ENCODE measurements at regions not wholly inside any gene's neighbourhood (a gene's known extent, or its start where the extent isn't known, plus 50 kb on each side); places are given as distances from the start of the nearest gene placed in this dataset.

GRCh38 chrX:39516427-39516841 is 581.3 kb downstream of the BCOR start:
- no peak overlapping the region for H3K4me3 Mint-ChIP-seq
- peaks cover 56% of the 10 kb centered on the region for H3K27me3 Mint-ChIP-seq
- no peaks in the 10 kb centered on the region for H3K36me3 Mint-ChIP-seq (ENCODE audit: low read depth)
- DNase-seq, result no peak
- no peaks in the 10 kb centered on the region for H3K9me3 Mint-ChIP-seq
- H3K27ac Mint-ChIP-seq, result no peak overlapping the region
- H3K4me1 Mint-ChIP-seq (ENCODE audit: low read depth), result no peaks in the 10 kb centered on the region

- Mint-ChIP-seq H3K27ac (no peak overlapping the region), H3K36me3 (ENCODE audit: low read depth) (no peaks in the 10 kb centered on the region), H3K27me3 (peaks cover 55% of the 10 kb centered on the region), H3K4me1 (ENCODE audit: low read depth) (no peaks in the 10 kb centered on the region), H3K4me3 (no peak overlapping the region), H3K9me3 (no peaks in the 10 kb centered on the region)
- DNase-seq, result no peak
Observed at GRCh38 chrX:39518476-39519029, 579.2 kb downstream of the BCOR start.

- H3K27ac Mint-ChIP-seq, result no peak overlapping the region
- peaks cover 5% of the 10 kb centered on the region for H3K9me3 Mint-ChIP-seq
- no peak for DNase-seq
Observed at GRCh38 chrX:39519030-39519488, 578.7 kb downstream of the BCOR start.

GRCh38 chrX:39519566-39520301 is 578.0 kb downstream of the BCOR start:
- Mint-ChIP-seq H3K4me1 (ENCODE audit: low read depth) (no peaks in the 10 kb centered on the region), H3K36me3 (ENCODE audit: low read depth) (no peaks in the 10 kb centered on the region), H3K9me3 (peaks cover 7% of the 10 kb centered on the region), H3K27me3 (peaks cover 47% of the 10 kb centered on the region), H3K27ac (no peak overlapping the region), H3K4me3 (no peak overlapping the region)
- no peak for DNase-seq

More at GRCh38 chrX:39519030-39519488, 578.7 kb downstream of the BCOR start:
- no peak overlapping the region for H3K4me3 Mint-ChIP-seq
- H3K27me3 Mint-ChIP-seq, result peaks cover 52% of the 10 kb centered on the region
- H3K36me3 Mint-ChIP-seq (ENCODE audit: low read depth), result no peaks in the 10 kb centered on the region
- H3K4me1 Mint-ChIP-seq (ENCODE audit: low read depth), result no peaks in the 10 kb centered on the region

GRCh38 chrX:39525758-39526157 is 572.0 kb downstream of the BCOR start:
- Mint-ChIP-seq H3K9me3 (peaks cover 7% of the 10 kb centered on the region), H3K36me3 (ENCODE audit: low read depth) (no peaks in the 10 kb centered on the region), H3K27me3 (peaks cover 28% of the 10 kb centered on the region), H3K4me3 (no peak overlapping the region), H3K27ac (no peak overlapping the region), H3K4me1 (ENCODE audit: low read depth) (no peaks in the 10 kb centered on the region)
- DNase-seq, result no peak

GRCh38 chrX:39527025-39527424 is 570.7 kb downstream of the BCOR start:
- H3K4me1 Mint-ChIP-seq (ENCODE audit: low read depth), result no peaks in the 10 kb centered on the region
- DNase-seq, result no peak
- H3K36me3 Mint-ChIP-seq (ENCODE audit: low read depth), result no peaks in the 10 kb centered on the region
- peaks cover 10% of the 10 kb centered on the region for H3K9me3 Mint-ChIP-seq
- no peak overlapping the region for H3K27ac Mint-ChIP-seq
- no peak overlapping the region for H3K4me3 Mint-ChIP-seq
- H3K27me3 Mint-ChIP-seq, result peaks cover 23% of the 10 kb centered on the region

- Mint-ChIP-seq H3K27me3 (peaks cover 17% of the 10 kb centered on the region), H3K4me3 (no peak overlapping the region), H3K27ac (no peak overlapping the region), H3K36me3 (ENCODE audit: low read depth) (no peaks in the 10 kb centered on the region), H3K9me3 (peaks cover 10% of the 10 kb centered on the region), H3K4me1 (ENCODE audit: low read depth) (peaks cover 4% of the 10 kb centered on the region)
- no peak for DNase-seq
Observed at GRCh38 chrX:39528161-39528916, 569.4 kb downstream of the BCOR start.

GRCh38 chrX:39532761-39533160 is 565.0 kb downstream of the BCOR start:
- Mint-ChIP-seq H3K4me3 (no peak overlapping the region), H3K27ac (no peak overlapping the region), H3K36me3 (ENCODE audit: low read depth) (no peaks in the 10 kb centered on the region)

GRCh38 chrX:39534949-39535348 is 562.8 kb downstream of the BCOR start:
- H3K9me3 Mint-ChIP-seq, result peaks cover 3% of the 10 kb centered on the region
- no peaks in the 10 kb centered on the region for H3K36me3 Mint-ChIP-seq (ENCODE audit: low read depth)
- peaks cover 4% of the 10 kb centered on the region for H3K4me1 Mint-ChIP-seq (ENCODE audit: low read depth)
- no peak overlapping the region for H3K4me3 Mint-ChIP-seq
- DNase-seq, result no peak
- no peak overlapping the region for H3K27ac Mint-ChIP-seq
- peaks cover 52% of the 10 kb centered on the region for H3K27me3 Mint-ChIP-seq

More at GRCh38 chrX:39532761-39533160, 565.0 kb downstream of the BCOR start:
- H3K27me3 Mint-ChIP-seq, result peaks cover 39% of the 10 kb centered on the region
- no peak for DNase-seq
- peaks cover 4% of the 10 kb centered on the region for H3K4me1 Mint-ChIP-seq (ENCODE audit: low read depth)
- peaks cover 3% of the 10 kb centered on the region for H3K9me3 Mint-ChIP-seq

GRCh38 chrX:39536211-39536610 is 561.5 kb downstream of the BCOR start:
- H3K9me3 Mint-ChIP-seq, result peaks cover 3% of the 10 kb centered on the region
- H3K27me3 Mint-ChIP-seq, result peaks cover 61% of the 10 kb centered on the region
- H3K4me1 Mint-ChIP-seq (ENCODE audit: low read depth), result peaks cover 4% of the 10 kb centered on the region
- H3K36me3 Mint-ChIP-seq (ENCODE audit: low read depth), result no peaks in the 10 kb centered on the region
- no peak overlapping the region for H3K27ac Mint-ChIP-seq
- no peak overlapping the region for H3K4me3 Mint-ChIP-seq
- DNase-seq, result no peak

- no peaks in the 10 kb centered on the region for H3K36me3 Mint-ChIP-seq (ENCODE audit: low read depth)
- no peaks in the 10 kb centered on the region for H3K4me1 Mint-ChIP-seq (ENCODE audit: low read depth)
- peaks cover 5% of the 10 kb centered on the region for H3K9me3 Mint-ChIP-seq
- no peak for DNase-seq
- H3K27ac Mint-ChIP-seq, result no peak overlapping the region
- H3K27me3 Mint-ChIP-seq, result peaks cover 63% of the 10 kb centered on the region
- no peak overlapping the region for H3K4me3 Mint-ChIP-seq
Observed at GRCh38 chrX:39541881-39542280, 555.9 kb downstream of the BCOR start.

- Mint-ChIP-seq H3K27me3 (peaks cover 60% of the 10 kb centered on the region), H3K36me3 (ENCODE audit: low read depth) (no peaks in the 10 kb centered on the region), H3K27ac (no peak overlapping the region), H3K9me3 (peaks cover 5% of the 10 kb centered on the region), H3K4me1 (ENCODE audit: low read depth) (no peaks in the 10 kb centered on the region), H3K4me3 (no peak overlapping the region)
- DNase-seq, result no peak
Observed at GRCh38 chrX:39542316-39542715, 555.4 kb downstream of the BCOR start.

GRCh38 chrX:39550795-39551361 is 546.9 kb downstream of the BCOR start:
- Mint-ChIP-seq H3K27me3 (peaks cover 39% of the 10 kb centered on the region), H3K9me3 (peaks cover 6% of the 10 kb centered on the region), H3K36me3 (ENCODE audit: low read depth) (no peaks in the 10 kb centered on the region), H3K27ac (no peak overlapping the region), H3K4me3 (no peak overlapping the region), H3K4me1 (ENCODE audit: low read depth) (peaks cover 16% of the 10 kb centered on the region)
- DNase-seq, result no peak

GRCh38 chrX:39551762-39552161 is 546.0 kb downstream of the BCOR start:
- Mint-ChIP-seq H3K4me3 (no peak overlapping the region), H3K27me3 (peaks cover 39% of the 10 kb centered on the region), H3K36me3 (ENCODE audit: low read depth) (no peaks in the 10 kb centered on the region), H3K4me1 (ENCODE audit: low read depth) (peaks cover 16% of the 10 kb centered on the region), H3K27ac (no peak overlapping the region), H3K9me3 (peaks cover 6% of the 10 kb centered on the region)
- DNase-seq, result no peak
